CD4-positive, alpha-beta T cell (primary cell): ENCODE measurements at regions not wholly inside any gene's neighbourhood (a gene's known extent, or its start where the extent isn't known, plus 50 kb on each side); places are given as distances from the start of the nearest gene placed in this dataset.

Source experiments
- ATAC-seq: fragments of 200-7000 bp; cut with Tn5 transposase; one replicate; pipeline ENCODE4 v1.10.0; 2022; ENCODE audit warnings: mild to moderate bottlenecking; ENCODE audit not compliant: poor library complexity
- CTCF ChIA-PET: fragments of 350-600 bp; sonication (Branson Sonifier 250); formaldehyde crosslinking; loops from one replicate; lab custom pipeline; 2021; ENCODE audit warnings: antibody characterized with exemption, inconsistent platforms; lab: Charles Lee
- POLR2A ChIA-PET: fragments of 350-600 bp; sonication (Branson Sonifier 250); formaldehyde crosslinking; loops from one replicate; lab custom pipeline; 2021; ENCODE audit warnings: antibody characterized with exemption, inconsistent platforms; lab: Charles Lee
- DNase-seq, 14 experiments: peaks; one replicate each; pipeline ENCODE4 v3.0.0-alpha.2; 2013 to 2020; ENCODE audit warnings: mixed read lengths in 2 of 14
- H3K27ac ChIP-seq, 2 donors: one replicate each; pipeline versions ENCODE4 v1.5.1 to v1.7.0; 2013; ENCODE audit warnings: low read length in 2 of 2, low read depth in 1 of 2, mild to moderate bottlenecking in 1 of 2
- H3K27me3 ChIP-seq, 2 experiments: 1 replicate in 1 of 2; 2 replicates in 1 of 2; pipeline versions ENCODE4 v1.6.1 to v1.7.0; 2013; ENCODE audit warnings: low read length in 2 of 2, control low read depth in 1 of 2, mild to moderate bottlenecking in 1 of 2, moderate library complexity in 1 of 2; ENCODE audit not compliant: insufficient read depth in 2 of 2, control insufficient read depth in 1 of 2
- H3K36me3 ChIP-seq: one replicate; pipeline ENCODE4 v1.6.1; 2013; ENCODE audit warnings: low read length, control low read depth; ENCODE audit not compliant: insufficient read depth
- H3K4me1 ChIP-seq: one replicate; pipeline ENCODE4 v1.6.1; 2013; ENCODE audit warnings: low read length, control low read depth; ENCODE audit not compliant: insufficient read depth
- H3K4me3 ChIP-seq: one replicate; pipeline ENCODE4 v1.5.1; 2013; ENCODE audit warnings: mild to moderate bottlenecking, low read length, moderate library complexity
- H3K9me3 ChIP-seq, 2 experiments: 1 replicate in 1 of 2; 2 replicates in 1 of 2; pipeline versions ENCODE4 v1.6.1 to v1.7.0; 2013; ENCODE audit warnings: low read length in 2 of 2, mild to moderate bottlenecking in 2 of 2, control low read depth in 1 of 2, moderate library complexity in 1 of 2; ENCODE audit not compliant: control insufficient read depth in 1 of 2, insufficient read depth in 1 of 2
- H3K27ac Mint-ChIP-seq: one replicate; pipeline ENCODE4 v1.8.0; 2020; ENCODE audit warnings: mixed read lengths
- H3K27me3 Mint-ChIP-seq: one replicate; pipeline ENCODE4 v1.8.0; 2021; ENCODE audit warnings: mixed read lengths
- H3K36me3 Mint-ChIP-seq: one replicate; pipeline ENCODE4 v1.8.0; 2021; ENCODE audit warnings: low read depth, mixed read lengths
- H3K4me1 Mint-ChIP-seq: one replicate; pipeline ENCODE4 v1.8.0; 2021; ENCODE audit warnings: low read depth, mixed read lengths
- H3K4me3 Mint-ChIP-seq: one replicate; pipeline ENCODE4 v1.8.0; 2020; ENCODE audit warnings: mild to moderate bottlenecking, mixed read lengths
- H3K9me3 Mint-ChIP-seq: one replicate; pipeline ENCODE4 v1.8.0; 2020; ENCODE audit warnings: mixed read lengths
- intact Hi-C, 2 experiments: fragments of 100-400 bp; cut with DNase I in 1 of 2; cut with micrococcal nuclease in 1 of 2; formaldehyde crosslinking; loops; one replicate each; pipeline versions ENCODE4 v1.15.1 to v1.9.0; 2023 to 2025; cut with DNase I, micrococcal nuclease
- TF ChIP-seq, protein P1 (sequence below): fragments of 200-600 bp; IDR thresholded peaks from one replicate; pipeline ENCODE4 v1.8.0; 2022; ENCODE audit warnings: antibody characterized with exemption, mild to moderate bottlenecking

DNA sequence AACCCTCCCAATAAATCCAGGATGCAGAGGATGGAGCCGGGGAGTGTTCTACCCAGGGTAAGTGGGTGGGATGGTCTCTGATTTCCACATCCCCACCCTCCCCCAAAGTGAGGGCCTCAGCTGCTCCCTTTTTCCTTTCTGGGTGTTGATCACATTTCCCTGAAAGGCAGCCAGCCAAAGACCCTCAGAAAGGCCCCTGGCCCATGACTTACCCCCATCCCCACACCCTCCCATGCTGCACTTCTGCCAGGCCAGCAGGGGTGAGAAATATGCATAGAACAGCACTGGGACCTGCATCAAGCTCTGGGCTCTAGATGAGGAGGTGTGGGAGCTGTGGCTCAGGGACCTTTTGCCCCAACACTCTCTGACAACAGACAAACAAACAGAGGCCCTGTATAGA is 927.3 kb upstream of the ZNF722 start:
- peaks cover 20 to 54% of the 10 kb centered on the region in 2 experiments for H3K9me3 ChIP-seq
- no peaks in the 10 kb centered on the region for H3K4me1 Mint-ChIP-seq
- no peaks in the 10 kb centered on the region for H3K27me3 ChIP-seq
- H3K9me3 Mint-ChIP-seq: peaks cover 21% of the 10 kb centered on the region
- H3K27ac Mint-ChIP-seq: no peak overlapping the region
- H3K36me3 Mint-ChIP-seq: peaks cover 12% of the 10 kb centered on the region
- intact Hi-C loops: no loop called here
- ATAC-seq (no peak), DNase-seq (no peak)
- POLR2A ChIA-PET: no interaction called here
- CTCF ChIA-PET: no interaction called here
- no peak overlapping the region for H3K27ac ChIP-seq
- H3K4me3 Mint-ChIP-seq: no peak overlapping the region
- H3K4me1 ChIP-seq: no peaks in the 10 kb centered on the region
- H3K36me3 ChIP-seq: no peaks in the 10 kb centered on the region
- no peak overlapping the region for H3K4me3 ChIP-seq
- no peaks in the 10 kb centered on the region for H3K27me3 Mint-ChIP-seq
- TF ChIP-seq, protein P1, sequence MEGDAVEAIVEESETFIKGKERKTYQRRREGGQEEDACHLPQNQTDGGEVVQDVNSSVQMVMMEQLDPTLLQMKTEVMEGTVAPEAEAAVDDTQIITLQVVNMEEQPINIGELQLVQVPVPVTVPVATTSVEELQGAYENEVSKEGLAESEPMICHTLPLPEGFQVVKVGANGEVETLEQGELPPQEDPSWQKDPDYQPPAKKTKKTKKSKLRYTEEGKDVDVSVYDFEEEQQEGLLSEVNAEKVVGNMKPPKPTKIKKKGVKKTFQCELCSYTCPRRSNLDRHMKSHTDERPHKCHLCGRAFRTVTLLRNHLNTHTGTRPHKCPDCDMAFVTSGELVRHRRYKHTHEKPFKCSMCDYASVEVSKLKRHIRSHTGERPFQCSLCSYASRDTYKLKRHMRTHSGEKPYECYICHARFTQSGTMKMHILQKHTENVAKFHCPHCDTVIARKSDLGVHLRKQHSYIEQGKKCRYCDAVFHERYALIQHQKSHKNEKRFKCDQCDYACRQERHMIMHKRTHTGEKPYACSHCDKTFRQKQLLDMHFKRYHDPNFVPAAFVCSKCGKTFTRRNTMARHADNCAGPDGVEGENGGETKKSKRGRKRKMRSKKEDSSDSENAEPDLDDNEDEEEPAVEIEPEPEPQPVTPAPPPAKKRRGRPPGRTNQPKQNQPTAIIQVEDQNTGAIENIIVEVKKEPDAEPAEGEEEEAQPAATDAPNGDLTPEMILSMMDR: no peak

DNA sequence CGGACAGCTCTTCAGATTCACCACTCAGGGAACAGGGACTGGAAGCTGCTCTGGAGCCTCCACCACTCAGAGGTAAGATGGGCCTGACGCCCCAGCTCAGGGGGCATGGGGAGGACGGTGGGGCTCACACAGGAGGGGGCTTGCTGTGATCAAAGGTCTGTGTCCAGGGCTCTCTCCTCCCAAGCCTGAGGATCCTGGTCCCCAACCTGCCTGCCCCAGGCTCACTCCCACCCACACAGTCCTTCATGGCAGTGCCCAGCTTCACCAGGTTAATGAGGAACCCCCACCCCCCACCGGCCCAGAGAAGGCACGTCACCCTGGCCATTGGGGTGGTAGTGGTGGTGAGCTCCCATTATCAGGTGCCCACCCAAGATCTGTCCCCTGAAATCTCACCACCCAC is 926.7 kb upstream of the ZNF722 start:
- ATAC-seq: no peak
- ChIA-PET POLR2A (no interaction called here), CTCF (no interaction called here)
- H3K36me3 ChIP-seq: no peaks in the 10 kb centered on the region
- H3K4me1 ChIP-seq: no peaks in the 10 kb centered on the region
- H3K36me3 Mint-ChIP-seq: peaks cover 12% of the 10 kb centered on the region
- peaks cover 20 to 54% of the 10 kb centered on the region in 2 experiments for H3K9me3 ChIP-seq
- TF ChIP-seq, protein P1: no peak
- H3K9me3 Mint-ChIP-seq: peaks cover 21% of the 10 kb centered on the region
- no peak overlapping the region for H3K27ac Mint-ChIP-seq
- intact Hi-C loops: no loop called here
- H3K4me3 ChIP-seq: no peak overlapping the region
- H3K4me1 Mint-ChIP-seq: no peaks in the 10 kb centered on the region
- H3K27me3 Mint-ChIP-seq: no peaks in the 10 kb centered on the region
- no peak overlapping the region for H3K27ac ChIP-seq
- no peak overlapping the region for H3K4me3 Mint-ChIP-seq
- DNase-seq: no peak
- H3K27me3 ChIP-seq: no peaks in the 10 kb centered on the region

DNA sequence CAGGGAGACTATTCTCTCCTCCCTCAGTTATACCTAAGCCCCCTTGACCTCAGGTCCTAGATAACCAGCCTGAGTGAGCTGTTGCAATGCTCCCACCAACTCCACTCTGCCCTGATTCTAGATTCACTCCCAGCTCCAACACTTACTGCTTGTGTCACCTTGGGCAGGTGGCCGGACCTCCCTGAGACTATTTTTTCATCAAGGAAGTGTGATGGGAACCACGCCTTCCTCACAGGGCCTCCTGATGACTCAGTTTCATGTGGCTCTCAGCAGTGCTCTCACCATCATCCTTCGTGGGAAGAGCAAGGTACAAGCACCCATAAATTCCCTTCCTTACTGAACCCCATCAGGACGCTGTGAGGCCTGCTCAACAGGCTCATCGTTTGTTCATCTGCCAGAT is 925.8 kb upstream of the ZNF722 start:
- Histone ChIP-seq H3K4me3 (no peak overlapping the region), H3K27me3 (no peaks in the 10 kb centered on the region), H3K4me1 (no peaks in the 10 kb centered on the region), H3K36me3 (no peaks in the 10 kb centered on the region), H3K27ac (no peak overlapping the region), H3K9me3 (peaks cover 22 to 60% of the 10 kb centered on the region in 2 experiments)
- DNase-seq (no peak), ATAC-seq (no peak)
- Mint-ChIP-seq H3K4me1 (no peaks in the 10 kb centered on the region), H3K9me3 (peaks cover 21% of the 10 kb centered on the region), H3K27ac (no peak overlapping the region), H3K36me3 (peaks cover 12% of the 10 kb centered on the region), H3K27me3 (no peaks in the 10 kb centered on the region), H3K4me3 (no peak overlapping the region)
- POLR2A ChIA-PET: no interaction called here
- CTCF ChIA-PET: no interaction called here
- intact Hi-C loops: no loop called here
- TF ChIP-seq, protein P1: no peak
